Stimulated activated CD8-positive, alpha-beta memory T cell treated with anti-CD3 and anti-CD28 coated beads, Interleukin-2, amount 100 ng/mL, for 1 hour (primary cell): ENCODE measurements at regions not wholly inside any gene's neighbourhood (a gene's known extent, or its start where the extent isn't known, plus 50 kb on each side); places are given as distances from the start of the nearest gene placed in this dataset.
"Not testable (repeated sequence)": the region's sequence is repeated elsewhere in the genome, so short reads cannot be mapped to it uniquely, and the experiment has no call there.

Source experiments
- DNase-seq, 2 donors: peaks; one replicate each; pipeline ENCODE4 v3.0.0-alpha.2; 2020; ENCODE audit warnings: low read depth in 2 of 2

DNA sequence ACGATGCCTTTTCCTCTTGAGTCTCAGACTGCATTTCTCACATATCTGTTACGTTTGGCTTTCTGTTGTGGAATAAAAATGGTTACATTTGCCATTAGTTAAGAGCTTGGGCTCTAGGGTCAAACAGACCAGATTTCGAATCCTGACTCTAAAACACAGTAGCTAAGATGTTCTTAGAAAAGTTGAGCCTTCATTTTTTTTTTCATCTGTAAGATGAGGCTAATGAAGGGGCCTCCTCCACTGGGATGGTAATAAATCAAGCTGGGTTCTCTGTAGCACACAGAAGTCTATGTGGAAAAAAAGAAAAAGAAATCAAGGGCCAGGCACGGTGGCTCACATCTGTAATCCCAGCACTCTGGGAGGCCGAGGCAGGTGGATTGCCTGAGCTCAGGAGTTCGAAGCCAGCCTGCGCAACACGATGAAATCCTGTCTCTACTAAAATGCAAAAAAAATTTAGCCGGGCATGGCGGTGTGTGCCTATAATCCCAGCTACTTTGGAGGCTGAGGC, 49.9 kb upstream of the CAPRIN1 start:
- DNase-seq: no peak

GRCh38 chr11:33999393-33999792, 52.1 kb upstream of the CAPRIN1 start:
- DNase-seq: no peak

DNA sequence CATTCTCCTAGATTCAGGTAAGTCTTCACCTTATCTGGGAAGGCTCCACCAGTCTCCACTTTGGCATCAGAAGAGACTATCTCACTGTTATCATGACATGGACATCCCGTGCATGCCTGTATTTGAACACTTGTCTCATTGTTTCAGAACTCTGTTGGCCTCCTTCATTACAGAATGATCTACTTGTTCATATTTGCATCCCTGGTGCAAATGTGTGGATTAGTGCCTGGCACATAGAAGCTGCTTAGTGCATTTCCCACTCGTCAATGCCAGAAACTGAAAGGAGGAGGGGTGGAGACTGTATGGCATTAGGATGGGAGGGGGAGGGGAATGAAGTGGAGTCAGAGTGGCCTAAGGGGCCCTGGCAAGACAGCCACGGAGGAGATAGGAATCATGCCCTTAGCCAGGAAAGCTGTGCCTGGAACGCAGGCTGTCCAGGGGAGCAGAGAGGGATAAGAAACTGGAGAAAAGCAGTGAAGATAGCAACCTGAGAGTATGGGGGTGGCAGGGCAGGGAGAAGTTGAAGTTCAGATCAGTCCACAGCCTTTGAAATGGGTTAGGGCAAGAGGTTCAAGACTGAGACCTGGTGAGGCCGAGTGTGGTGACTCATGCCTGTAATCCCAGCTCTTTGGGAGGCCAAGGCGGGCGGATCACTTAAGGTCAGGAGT, 53.8 kb upstream of the CAPRIN1 start:
- no peak for DNase-seq

GRCh38 chr11:33996498-33997454, 54.8 kb upstream of the CAPRIN1 start:
- DNase-seq: peak; percentile 51 to 56

GRCh38 chr11:33994937-33995336, 56.6 kb upstream of the CAPRIN1 start:
- DNase-seq: no peak

GRCh38 chr11:33991136-33991535, 60.4 kb upstream of the CAPRIN1 start:
- not testable (repeated sequence) for DNase-seq

DNA sequence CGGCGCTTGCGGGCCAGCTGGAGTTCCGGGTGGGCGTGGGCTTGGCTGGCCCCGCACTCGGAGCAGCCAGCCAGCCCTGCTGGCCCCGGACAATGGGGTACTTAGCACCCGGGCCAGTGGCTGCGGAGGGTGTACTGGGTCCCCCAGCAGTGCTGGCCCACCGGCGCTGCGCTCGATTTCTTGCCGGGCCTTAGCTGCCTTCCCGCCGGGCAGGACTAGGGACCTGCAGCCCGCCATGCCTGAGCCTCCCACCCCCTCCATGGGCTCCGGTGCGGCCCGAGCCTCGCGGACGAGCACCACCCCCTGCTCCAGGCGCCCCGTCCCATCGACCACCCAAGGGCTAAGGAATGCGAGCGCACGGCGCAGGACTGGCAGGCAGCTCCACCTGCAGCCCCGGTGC, 61.4 kb upstream of the CAPRIN1 start:
- not testable (repeated sequence) for DNase-seq

- DNase-seq: no peak
Measured at GRCh38 chr11:33989461-33989860, 62.1 kb upstream of the CAPRIN1 start.

- no peak for DNase-seq
Measured at GRCh38 chr11:33988586-33989370, 62.8 kb upstream of the CAPRIN1 start.

DNA sequence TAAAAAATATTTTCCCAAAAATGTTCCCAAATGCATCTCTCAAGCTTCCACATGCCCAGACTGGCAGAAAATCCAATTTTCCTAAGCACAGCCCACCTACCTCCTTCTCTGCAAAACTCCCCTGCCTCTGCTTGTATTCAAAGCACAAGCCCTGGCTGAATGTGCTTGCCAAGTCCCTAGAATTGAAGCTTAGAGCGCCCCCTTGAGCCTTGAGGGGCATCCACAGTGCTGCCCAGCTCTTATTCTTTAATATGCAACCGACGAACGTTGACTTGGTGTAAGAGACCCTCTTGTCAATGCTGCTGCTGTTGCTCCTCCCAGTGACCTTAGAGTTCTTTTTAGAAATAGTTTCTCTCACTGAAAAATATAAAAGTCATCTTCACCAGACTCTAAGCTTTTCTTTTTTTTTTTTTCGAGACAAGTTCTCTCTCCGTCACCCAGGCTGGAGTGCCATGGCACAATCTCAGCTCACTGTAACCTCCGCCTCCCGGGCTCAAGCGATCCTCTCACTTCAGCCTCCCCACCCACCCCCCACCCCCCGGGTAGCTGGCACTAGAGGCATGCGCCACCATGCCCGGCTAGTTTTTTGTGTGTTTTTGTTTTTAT, 63.5 kb upstream of the CAPRIN1 start:
- peak; percentile 35 to 47 for DNase-seq

DNA sequence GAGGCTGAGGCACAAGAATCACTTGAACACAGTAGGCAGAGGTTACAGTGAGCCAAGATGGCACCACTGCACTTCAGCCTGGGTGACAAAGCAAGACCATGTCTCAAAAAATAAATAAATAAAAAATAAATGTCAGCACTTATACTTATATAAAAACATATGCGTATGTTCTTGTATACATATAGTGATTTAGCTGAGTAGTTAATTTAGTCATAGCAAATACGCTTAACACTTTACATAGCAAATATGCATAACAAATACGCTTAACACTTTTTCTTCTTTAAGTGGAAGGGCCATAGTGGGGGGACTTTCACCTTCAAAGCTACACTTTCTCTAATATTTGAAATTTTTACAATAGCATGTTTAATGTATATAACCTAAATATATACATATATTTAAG, 64.0 kb upstream of the CAPRIN1 start:
- no peak for DNase-seq

DNA sequence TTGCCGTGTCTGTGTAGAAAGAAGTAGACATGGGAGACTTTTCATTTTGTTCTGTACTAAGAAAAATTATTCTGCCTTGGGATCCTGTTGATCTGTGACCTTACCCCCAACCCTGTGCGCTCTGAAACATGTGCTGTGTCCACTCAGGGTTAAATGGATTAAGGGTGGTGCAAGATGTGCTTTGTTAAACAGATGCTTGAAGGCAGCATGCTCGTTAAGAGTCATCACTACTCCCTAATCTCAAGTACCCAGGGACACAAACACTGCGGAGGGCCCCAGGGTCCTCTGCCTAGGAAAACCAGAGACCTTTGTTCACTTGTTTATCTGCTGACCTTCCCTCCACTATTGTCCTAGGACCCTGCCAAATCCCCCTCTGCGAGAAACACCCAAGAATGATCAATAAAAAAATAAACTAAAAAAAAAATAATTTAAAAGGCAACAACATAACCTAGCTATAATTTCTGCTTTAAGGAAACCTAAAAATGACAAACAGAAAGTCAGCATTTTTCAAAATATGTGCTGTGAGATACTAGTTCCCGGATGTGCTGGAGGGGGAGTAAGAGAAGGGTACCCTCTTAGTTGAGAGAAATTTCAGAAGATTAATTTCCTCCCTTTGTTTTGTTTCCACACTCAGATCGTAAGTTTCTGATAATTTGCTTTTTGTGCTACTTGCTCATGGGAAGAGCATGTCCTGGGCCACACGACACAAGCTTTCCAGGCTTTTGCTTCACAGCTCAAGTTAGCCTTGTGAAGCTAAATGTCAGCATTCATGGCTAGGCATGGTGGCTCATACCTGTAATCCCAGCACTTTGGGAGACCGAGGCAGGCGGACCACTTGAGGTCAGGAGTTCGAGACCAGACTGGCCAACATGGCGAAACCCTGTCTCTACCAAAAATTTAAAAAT, 64.7 kb upstream of the CAPRIN1 start:
- DNase-seq: not testable (repeated sequence)

- DNase-seq: no peak
Measured at GRCh38 chr11:33984682-33985389, 66.7 kb upstream of the CAPRIN1 start.

DNA sequence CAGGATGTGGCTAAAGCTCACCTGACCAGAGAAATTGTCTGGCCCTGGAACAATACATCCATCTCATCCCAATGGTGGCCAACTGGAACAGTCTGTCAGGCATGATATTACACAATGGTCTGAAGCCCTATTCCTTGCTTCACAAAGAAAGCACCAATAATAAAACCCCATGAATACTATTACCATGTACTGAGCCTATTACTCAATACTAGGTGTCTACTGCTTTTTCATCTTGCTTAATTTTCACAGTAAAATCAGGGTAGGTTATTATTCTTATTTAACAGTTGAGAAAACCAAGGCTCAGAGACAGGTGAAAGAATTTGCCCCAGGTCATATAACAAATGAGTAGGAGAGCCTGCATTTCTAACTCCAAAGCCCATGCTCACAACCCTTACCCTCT, 68.9 kb upstream of the CAPRIN1 start:
- DNase-seq: no peak

- no peak for DNase-seq
Measured at GRCh38 chr11:33980897-33981296, 70.6 kb upstream of the CAPRIN1 start.

DNA sequence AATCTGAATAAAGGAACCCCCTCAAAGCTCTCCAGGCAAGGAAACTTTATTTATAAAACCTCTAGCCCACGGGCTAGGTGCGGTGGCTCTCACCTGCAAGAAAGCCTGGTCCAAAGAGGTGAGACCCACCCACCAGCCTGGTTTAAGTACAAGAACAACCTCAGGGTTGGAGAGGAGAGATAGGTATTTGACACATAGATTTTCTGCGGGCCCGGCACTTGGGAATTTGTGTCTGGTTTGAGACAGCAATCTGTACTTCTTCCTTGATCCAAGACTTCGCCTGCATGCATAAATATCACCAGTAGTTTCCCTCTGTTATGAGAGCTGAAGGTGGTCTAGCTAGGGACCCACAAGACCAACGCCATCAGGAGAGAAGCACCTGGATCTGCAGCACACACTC, 73.2 kb upstream of the CAPRIN1 start:
- no peak for DNase-seq

DNA sequence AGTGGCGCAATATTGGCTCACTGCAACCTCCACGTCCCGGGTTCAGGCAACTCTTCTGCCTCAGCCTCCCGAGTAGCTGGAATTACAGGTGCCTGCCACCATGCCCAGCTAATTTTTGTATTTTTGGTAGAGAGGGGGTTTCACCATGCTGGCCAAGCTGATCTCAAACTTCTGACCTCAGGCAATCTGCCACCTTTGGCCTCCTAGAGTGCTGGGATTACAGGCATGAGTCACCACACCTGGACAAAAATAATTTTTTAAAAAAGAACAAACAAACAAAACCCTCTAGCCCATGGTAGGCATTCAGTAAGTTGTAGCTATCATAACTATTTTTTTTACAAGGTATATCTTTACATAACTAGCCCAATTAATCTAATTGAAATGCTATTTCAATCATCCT, 73.9 kb upstream of the CAPRIN1 start:
- DNase-seq: no peak

GRCh38 chr11:33976495-33977199, 74.9 kb upstream of the CAPRIN1 start:
- DNase-seq: no peak

DNA sequence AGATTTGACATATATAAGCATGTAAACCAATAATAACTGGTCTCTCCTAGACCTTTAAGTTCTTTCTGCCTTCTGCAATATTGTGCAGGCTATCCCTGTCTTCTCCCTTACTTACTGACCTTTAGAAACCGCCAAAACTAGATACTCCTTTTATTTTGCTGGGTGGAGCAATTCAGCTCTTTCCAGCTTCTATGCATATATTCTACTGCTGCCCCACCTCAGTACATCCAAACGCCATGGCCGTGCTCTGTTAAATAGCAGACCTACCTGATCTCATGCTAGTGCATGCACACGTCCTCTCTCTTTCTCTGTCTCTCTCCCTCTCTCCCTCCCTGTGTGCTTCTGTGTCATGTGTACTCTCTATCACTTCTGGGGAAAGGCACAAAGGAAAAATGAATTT, 76.7 kb upstream of the CAPRIN1 start:
- no peak for DNase-seq
